ENCODE measurements at regions not wholly inside any gene's neighbourhood (a gene's known extent, or its start where the extent isn't known, plus 50 kb on each side); places are given as distances from the start of the nearest gene placed in this dataset.

DNA sequence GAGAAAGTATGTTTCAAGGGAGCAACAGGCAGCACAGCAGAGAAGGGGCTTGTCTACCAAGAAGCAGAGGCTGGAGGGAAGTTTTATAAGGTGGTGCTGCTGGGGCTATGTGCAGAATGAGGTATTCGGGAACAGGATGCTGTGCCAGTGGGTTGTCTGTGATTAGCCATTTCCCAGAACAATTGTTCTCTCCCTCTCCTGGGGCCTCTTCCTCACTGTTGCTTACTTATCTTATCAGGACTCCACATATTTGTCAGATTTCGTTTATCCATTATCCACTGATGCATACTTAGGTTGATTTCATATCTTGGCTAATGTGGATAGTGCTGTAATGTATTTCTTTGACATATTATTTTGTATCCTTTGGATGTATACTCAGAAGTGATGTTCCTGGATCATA is 195.1 kb upstream of the RTL1 start:
- H3F3A ChIP-seq (ENCODE audit: insufficient read depth): no peaks in the 10 kb centered on the region
- TF ChIP-seq, protein P1, sequence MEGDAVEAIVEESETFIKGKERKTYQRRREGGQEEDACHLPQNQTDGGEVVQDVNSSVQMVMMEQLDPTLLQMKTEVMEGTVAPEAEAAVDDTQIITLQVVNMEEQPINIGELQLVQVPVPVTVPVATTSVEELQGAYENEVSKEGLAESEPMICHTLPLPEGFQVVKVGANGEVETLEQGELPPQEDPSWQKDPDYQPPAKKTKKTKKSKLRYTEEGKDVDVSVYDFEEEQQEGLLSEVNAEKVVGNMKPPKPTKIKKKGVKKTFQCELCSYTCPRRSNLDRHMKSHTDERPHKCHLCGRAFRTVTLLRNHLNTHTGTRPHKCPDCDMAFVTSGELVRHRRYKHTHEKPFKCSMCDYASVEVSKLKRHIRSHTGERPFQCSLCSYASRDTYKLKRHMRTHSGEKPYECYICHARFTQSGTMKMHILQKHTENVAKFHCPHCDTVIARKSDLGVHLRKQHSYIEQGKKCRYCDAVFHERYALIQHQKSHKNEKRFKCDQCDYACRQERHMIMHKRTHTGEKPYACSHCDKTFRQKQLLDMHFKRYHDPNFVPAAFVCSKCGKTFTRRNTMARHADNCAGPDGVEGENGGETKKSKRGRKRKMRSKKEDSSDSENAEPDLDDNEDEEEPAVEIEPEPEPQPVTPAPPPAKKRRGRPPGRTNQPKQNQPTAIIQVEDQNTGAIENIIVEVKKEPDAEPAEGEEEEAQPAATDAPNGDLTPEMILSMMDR (IDR thresholded peaks at IDR 0.05; ENCODE audit: insufficient read depth, low read length, poor library complexity, severe bottlenecking): no peak
- no peak for TF ChIP-seq EZH2phosphoT487 (conservative IDR thresholded peaks at IDR 0.05; ENCODE audit: low read length)
- H3K9me3 ChIP-seq (ENCODE audit: insufficient read depth, low read length): no peaks in the 10 kb centered on the region
- H3K79me2 ChIP-seq (ENCODE audit: insufficient read depth, low read length): no peaks in the 10 kb centered on the region
- no peak overlapping the region for H3K27ac ChIP-seq (ENCODE audit: low read depth, low read length)
- H3K4me2 ChIP-seq (ENCODE audit: low read depth, low read length, poor library complexity, severe bottlenecking): no peak overlapping the region
- no peaks in the 10 kb centered on the region for H3K9me2 ChIP-seq (replicated peaks; ENCODE audit: insufficient read depth, low read length)
- H4K20me1 ChIP-seq (ENCODE audit: low read depth, low read length): no peaks in the 10 kb centered on the region
- no peaks in the 10 kb centered on the region for H3K27me3 ChIP-seq (ENCODE audit: low read length)
- no peak overlapping the region for H3K9ac ChIP-seq (ENCODE audit: low read length)
- no peak overlapping the region for H3K4me3 ChIP-seq (ENCODE audit: insufficient read depth, low read length, poor library complexity, severe bottlenecking)
- H3K36me3 ChIP-seq (ENCODE audit: low read length): no peaks in the 10 kb centered on the region
- no peak overlapping the region for H2AFZ ChIP-seq (ENCODE audit: low read depth, low read length, severe bottlenecking)

DNA sequence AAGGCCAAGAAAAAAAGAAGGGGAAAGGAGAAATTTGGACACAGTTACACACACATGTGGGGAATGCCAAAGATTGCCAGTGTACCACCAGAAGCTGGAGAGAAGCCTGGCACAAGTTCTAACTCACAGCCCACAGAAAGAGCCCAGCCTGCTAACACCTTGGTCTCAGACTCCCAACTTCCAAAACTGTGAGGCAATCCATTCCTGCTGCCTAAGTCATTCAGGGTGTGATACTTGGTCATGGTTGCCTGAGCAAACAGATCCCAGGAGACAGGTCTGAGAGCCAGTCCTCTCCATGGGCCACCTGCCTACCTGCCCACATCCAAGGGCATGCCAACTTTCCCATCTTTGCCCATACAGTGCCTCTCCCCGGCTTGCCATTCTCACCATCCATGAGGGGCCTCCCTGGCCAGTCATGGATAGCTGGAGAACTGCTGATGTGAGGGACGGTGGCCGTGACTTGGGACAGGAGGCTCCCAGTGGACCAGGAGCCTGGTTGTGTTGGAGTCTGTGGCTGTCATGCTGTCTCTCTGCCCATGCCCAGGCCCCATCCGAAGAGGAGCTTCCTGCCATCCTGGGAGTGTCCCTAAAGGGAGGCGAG is 198.0 kb upstream of the RTL1 start:
- Histone ChIP-seq H3K9me2 (replicated peaks; ENCODE audit: insufficient read depth, low read length) (no peaks in the 10 kb centered on the region), H3K36me3 (ENCODE audit: low read length) (no peaks in the 10 kb centered on the region), H3K9me3 (ENCODE audit: insufficient read depth, low read length) (no peaks in the 10 kb centered on the region), H2AFZ (ENCODE audit: low read depth, low read length, severe bottlenecking) (no peak overlapping the region), H3K4me2 (ENCODE audit: low read depth, low read length, poor library complexity, severe bottlenecking) (no peak overlapping the region), H3K27ac (ENCODE audit: low read depth, low read length) (no peak overlapping the region), H3F3A (ENCODE audit: insufficient read depth) (no peaks in the 10 kb centered on the region), H4K20me1 (ENCODE audit: low read depth, low read length) (no peaks in the 10 kb centered on the region), H3K4me3 (ENCODE audit: insufficient read depth, low read length, poor library complexity, severe bottlenecking) (no peak overlapping the region), H3K79me2 (ENCODE audit: insufficient read depth, low read length) (no peaks in the 10 kb centered on the region), H3K9ac (ENCODE audit: low read length) (no peak overlapping the region), H3K27me3 (ENCODE audit: low read length) (0 out of 2 replicates have a peak, but pooled peaks cover 3% of the 10 kb centered on the region)
- TF ChIP-seq, protein P1 (IDR thresholded peaks at IDR 0.05; ENCODE audit: insufficient read depth, low read length, poor library complexity, severe bottlenecking): no peak
- no peak for TF ChIP-seq EZH2phosphoT487 (conservative IDR thresholded peaks at IDR 0.05; ENCODE audit: low read length)

DNA sequence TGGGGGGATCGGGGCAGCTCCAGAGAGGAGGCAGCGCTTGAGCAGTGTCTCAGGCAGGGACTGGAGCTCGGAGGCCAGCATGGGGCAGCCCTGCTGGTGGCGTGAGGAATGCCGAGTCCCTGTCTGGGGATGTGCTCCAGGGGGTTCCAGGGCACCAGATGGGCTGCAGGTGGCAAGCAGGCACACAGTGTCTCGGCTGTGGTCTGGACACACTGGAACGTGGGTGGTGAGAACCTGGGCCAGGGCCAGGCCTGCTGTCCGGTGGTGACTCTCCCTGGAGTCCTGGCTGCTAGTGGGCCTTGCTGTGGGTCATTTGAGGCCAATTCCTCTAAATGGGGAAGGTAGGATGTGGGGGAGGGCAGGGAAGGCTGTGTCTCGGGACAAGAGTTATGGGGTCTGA is 199.4 kb upstream of the RTL1 start:
- H3K27ac ChIP-seq (ENCODE audit: low read depth, low read length): no peak overlapping the region
- H3K4me2 ChIP-seq (ENCODE audit: low read depth, low read length, poor library complexity, severe bottlenecking): no peak overlapping the region
- 0 out of 2 replicates have a peak, but pooled peaks cover 3% of the 10 kb centered on the region for H3K27me3 ChIP-seq (ENCODE audit: low read length)
- no peaks in the 10 kb centered on the region for H3K9me2 ChIP-seq (replicated peaks; ENCODE audit: insufficient read depth, low read length)
- no peaks in the 10 kb centered on the region for H3F3A ChIP-seq (ENCODE audit: insufficient read depth)
- H3K36me3 ChIP-seq (ENCODE audit: low read length): no peaks in the 10 kb centered on the region
- H4K20me1 ChIP-seq (ENCODE audit: low read depth, low read length): no peaks in the 10 kb centered on the region
- TF ChIP-seq, protein P1 (IDR thresholded peaks at IDR 0.05; ENCODE audit: insufficient read depth, low read length, poor library complexity, severe bottlenecking): no peak
- TF ChIP-seq EZH2phosphoT487 (conservative IDR thresholded peaks at IDR 0.05; ENCODE audit: low read length): no peak
- H3K79me2 ChIP-seq (ENCODE audit: insufficient read depth, low read length): no peaks in the 10 kb centered on the region
- H2AFZ ChIP-seq (ENCODE audit: low read depth, low read length, severe bottlenecking): no peak overlapping the region
- no peaks in the 10 kb centered on the region for H3K9me3 ChIP-seq (ENCODE audit: insufficient read depth, low read length)
- no peak overlapping the region for H3K4me3 ChIP-seq (ENCODE audit: insufficient read depth, low read length, poor library complexity, severe bottlenecking)
- H3K9ac ChIP-seq (ENCODE audit: low read length): no peak overlapping the region
